Loucy (cell line): ENCODE measurements at regions not wholly inside any gene's neighbourhood (a gene's known extent, or its start where the extent isn't known, plus 50 kb on each side); places are given as distances from the start of the nearest gene placed in this dataset.

Experiments
- EZH2phosphoT487 ChIP-seq: fragments of 200-600 bp; IDR thresholded peaks from 2 replicates; pipeline ENCODE4 v1.6.1; 2018; ENCODE audit warnings: antibody characterized with exemption, mild to moderate bottlenecking, moderate library complexity, borderline replicate concordance
- TF ChIP-seq, protein P1 (sequence below): fragments of 200-600 bp; sonication (generic); conservative IDR thresholded peaks from 2 replicates; pipeline ENCODE4 v1.5.1; 2014; ENCODE audit warnings: mild to moderate bottlenecking, antibody characterized with exemption, low read length

DNA sequence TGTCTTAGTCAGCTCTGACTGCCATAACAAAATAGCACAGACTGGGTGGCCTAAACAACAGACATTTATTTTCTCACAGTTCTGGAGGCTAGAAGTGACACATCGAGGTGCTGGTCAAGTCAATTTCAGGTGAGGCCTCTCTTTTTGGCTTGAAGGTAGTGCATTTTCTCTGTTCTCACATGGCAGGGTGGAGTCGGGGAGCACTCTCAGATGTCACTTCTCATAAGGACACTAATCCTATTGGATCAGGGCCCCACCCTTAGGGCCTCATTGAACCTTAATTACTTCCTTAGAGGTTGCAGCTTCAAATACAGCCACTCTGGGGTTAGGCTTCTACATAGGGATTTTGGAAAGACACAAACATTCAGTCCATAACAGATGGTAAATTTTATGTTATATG is 161.6 kb downstream of the PFKFB3 start:
- TF ChIP-seq, protein P1, sequence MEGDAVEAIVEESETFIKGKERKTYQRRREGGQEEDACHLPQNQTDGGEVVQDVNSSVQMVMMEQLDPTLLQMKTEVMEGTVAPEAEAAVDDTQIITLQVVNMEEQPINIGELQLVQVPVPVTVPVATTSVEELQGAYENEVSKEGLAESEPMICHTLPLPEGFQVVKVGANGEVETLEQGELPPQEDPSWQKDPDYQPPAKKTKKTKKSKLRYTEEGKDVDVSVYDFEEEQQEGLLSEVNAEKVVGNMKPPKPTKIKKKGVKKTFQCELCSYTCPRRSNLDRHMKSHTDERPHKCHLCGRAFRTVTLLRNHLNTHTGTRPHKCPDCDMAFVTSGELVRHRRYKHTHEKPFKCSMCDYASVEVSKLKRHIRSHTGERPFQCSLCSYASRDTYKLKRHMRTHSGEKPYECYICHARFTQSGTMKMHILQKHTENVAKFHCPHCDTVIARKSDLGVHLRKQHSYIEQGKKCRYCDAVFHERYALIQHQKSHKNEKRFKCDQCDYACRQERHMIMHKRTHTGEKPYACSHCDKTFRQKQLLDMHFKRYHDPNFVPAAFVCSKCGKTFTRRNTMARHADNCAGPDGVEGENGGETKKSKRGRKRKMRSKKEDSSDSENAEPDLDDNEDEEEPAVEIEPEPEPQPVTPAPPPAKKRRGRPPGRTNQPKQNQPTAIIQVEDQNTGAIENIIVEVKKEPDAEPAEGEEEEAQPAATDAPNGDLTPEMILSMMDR, result no peak
- no peak for TF ChIP-seq EZH2phosphoT487
